Panc1 (cell line): ENCODE measurements at regions not wholly inside any gene's neighbourhood (a gene's known extent, or its start where the extent isn't known, plus 50 kb on each side); places are given as distances from the start of the nearest gene placed in this dataset.
"Not testable (repeated sequence)": the region's sequence is repeated elsewhere in the genome, so short reads cannot be mapped to it uniquely, and the experiment has no call there.

ENCODE experiments used
- ATAC-seq: fragments of 200-7000 bp; cut with Tn5 transposase; 2 replicates; pipeline ENCODE4 v1.9.1; 2020; ENCODE audit warnings: mild to moderate bottlenecking, moderate library complexity
- BruUV-seq: library from RNA; stranded (reverse); fragments of 400-500 nt; replicated peaks from 2 replicates; lab custom pipeline; 2021; lab: Mats Ljungman, UMichigan
- CTCF ChIA-PET: fragments of 300-600 bp; sonication (Branson Sonifier 250); formaldehyde crosslinking; loops from one replicate; lab custom pipeline; 2022; ENCODE audit warnings: antibody characterized with exemption; lab: Charles Lee
- POLR2A ChIA-PET: fragments of 300-600 bp; sonication (Branson Sonifier 250); formaldehyde crosslinking; loops from one replicate; lab custom pipeline; 2022; ENCODE audit warnings: antibody characterized with exemption; lab: Charles Lee
- DNase-seq: peaks from one replicate; pipeline ENCODE4 v3.0.0-alpha.2; 2010; ENCODE audit warnings: low read depth, low spot score
- H3K27ac ChIP-seq: 2 replicates; pipeline ENCODE4 v1.5.1; 2011; ENCODE audit warnings: mild to moderate bottlenecking, low read length, inconsistent platforms
- H3K27me3 ChIP-seq: fragments of 200-500 bp; sonication (Bioruptor generic); 2 replicates; pipeline ENCODE4 v1.6.0; 2014; ENCODE audit warnings: low read length, inconsistent platforms; ENCODE audit not compliant: control insufficient read depth, insufficient read depth
- H3K36me3 ChIP-seq: fragments of 200-500 bp; sonication (Bioruptor generic); 2 replicates; pipeline ENCODE4 v1.5.1; 2014; ENCODE audit warnings: inconsistent platforms, mild to moderate bottlenecking, low read length, moderate library complexity; ENCODE audit not compliant: control insufficient read depth, insufficient read depth
- H3K4me1 ChIP-seq: 2 replicates; pipeline ENCODE4 v1.5.1; 2011; ENCODE audit warnings: inconsistent platforms, mild to moderate bottlenecking, low read length, moderate library complexity; ENCODE audit not compliant: control insufficient read depth, insufficient read depth
- H3K4me3 ChIP-seq, 2 experiments: 2 replicates each; pipeline ENCODE4 v1.5.1; 2011 to 2012; ENCODE audit warnings: low read depth in 2 of 2, low read length in 2 of 2, mild to moderate bottlenecking in 2 of 2, inconsistent platforms in 1 of 2, moderate library complexity in 1 of 2
- H3K9me3 ChIP-seq: fragments of 200-500 bp; sonication (Bioruptor generic); 2 replicates; pipeline ENCODE4 v1.5.1; 2014; ENCODE audit warnings: low read depth, mild to moderate bottlenecking, inconsistent platforms, low read length, moderate library complexity; ENCODE audit not compliant: control insufficient read depth, insufficient read depth
- CTCF ChIP-seq: fragments of 450-650 bp; IDR thresholded peaks from 2 replicates; pipeline ENCODE4 v1.5.1; 2017; ENCODE audit warnings: mild to moderate bottlenecking
- POLR2AphosphoS5 ChIP-seq: IDR thresholded peaks from 2 replicates; pipeline ENCODE4 v1.6.1; 2012; ENCODE audit warnings: mild to moderate bottlenecking, low read depth, low read length, moderate library complexity
- REST ChIP-seq, 2 experiments: IDR thresholded peaks; 2 replicates each; pipeline ENCODE4 v1.6.1; 2011 to 2012; ENCODE audit warnings: low read depth in 2 of 2, control low read depth in 1 of 2, low read length in 1 of 2, mild to moderate bottlenecking in 1 of 2, moderate library complexity in 1 of 2; ENCODE audit not compliant: insufficient read depth in 1 of 2
- SIN3A ChIP-seq: IDR thresholded peaks from 2 replicates; pipeline ENCODE4 v1.6.1; 2012; ENCODE audit warnings: low read depth, mild to moderate bottlenecking, low read length, moderate library complexity, borderline replicate concordance; ENCODE audit not compliant: insufficient read depth
- TCF7L2 ChIP-seq: IDR thresholded peaks from 2 replicates; pipeline ENCODE4 v1.6.1; 2011; ENCODE audit warnings: mild to moderate bottlenecking, low read depth, low read length, inconsistent platforms
- in situ Hi-C: cut with HindIII; loops from 2 replicates; pipeline ENCODE4 v1.10.0; 2016; ENCODE audit warnings: low sequenced_read_pairs, low pct_unique_long_range_greater_than_20kb
- intact Hi-C: fragments of 100-400 bp; cut with micrococcal nuclease; formaldehyde crosslinking; loops from one replicate; pipeline ENCODE4 v1.10.0; 2022; ENCODE audit not compliant: unreplicated experiment

- Histone ChIP-seq H3K9me3 (no peaks in the 10 kb centered on the region), H3K36me3 (no peaks in the 10 kb centered on the region), H3K27ac (no peak overlapping the region), H3K27me3 (no peaks in the 10 kb centered on the region), H3K4me3 (no peak overlapping the region), H3K4me1 (no peaks in the 10 kb centered on the region)
- ATAC-seq = no peak
- no peak for TF ChIP-seq SIN3A
- TF ChIP-seq POLR2AphosphoS5 = no peak
- no peak for TF ChIP-seq REST (IDR thresholded peaks at IDR 0.05; ENCODE audit: insufficient read depth in 1 of 2, low read depth in 2 of 2, low read length in 1 of 2)
- TF ChIP-seq CTCF = no peak
- TF ChIP-seq TCF7L2 = no peak
- DNase-seq = no peak
- CTCF ChIA-PET = no interaction called here
- no TSS peak for BruUV-seq
- POLR2A ChIA-PET = no interaction called here
- in situ Hi-C loops (no loop called here), intact Hi-C loops (no loop called here)
These were observed 66.7 kb upstream of the DHX40 start for GRCh38 chr17:59498530-59499307.

GRCh38 chr17:59500086-59500655 lies 65.2 kb upstream of the DHX40 start:
- H3K36me3 ChIP-seq, H3K4me3 ChIP-seq, intact Hi-C loops, ATAC-seq, POLR2A ChIA-PET, DNase-seq, H3K9me3 ChIP-seq, BruUV-seq, H3K27me3 ChIP-seq, in situ Hi-C loops, CTCF ChIA-PET, H3K4me1 ChIP-seq, H3K27ac ChIP-seq: not testable (repeated sequence)

- TF ChIP-seq CTCF (no peak), POLR2AphosphoS5 (no peak), TCF7L2 (no peak), SIN3A (no peak), REST (IDR thresholded peaks at IDR 0.05; ENCODE audit: insufficient read depth in 1 of 2, low read depth in 2 of 2, low read length in 1 of 2) (no peak)
- no peak for ATAC-seq
- in situ Hi-C loops (no loop called here), intact Hi-C loops (no loop called here)
- Histone ChIP-seq H3K27me3 (no peaks in the 10 kb centered on the region), H3K9me3 (no peaks in the 10 kb centered on the region), H3K27ac (no peak overlapping the region), H3K4me3 (no peak overlapping the region), H3K36me3 (no peaks in the 10 kb centered on the region), H3K4me1 (no peaks in the 10 kb centered on the region)
- ChIA-PET POLR2A (no interaction called here), CTCF (no interaction called here)
- BruUV-seq = no TSS peak
- DNase-seq = no peak
These were observed 63.7 kb upstream of the DHX40 start for GRCh38 chr17:59501690-59502089.
